CD4-positive, alpha-beta T cell treated with Interferon gamma for 1 hour (primary cell): ENCODE measurements at regions not wholly inside any gene's neighbourhood (a gene's known extent, or its start where the extent isn't known, plus 50 kb on each side); places are given as distances from the start of the nearest gene placed in this dataset.
"Not testable (repeated sequence)": the region's sequence is repeated elsewhere in the genome, so short reads cannot be mapped to it uniquely, and the experiment has no call there.

Source experiments
- DNase-seq: peaks from one replicate; pipeline ENCODE4 v3.0.0-alpha.2; 2020

DNA sequence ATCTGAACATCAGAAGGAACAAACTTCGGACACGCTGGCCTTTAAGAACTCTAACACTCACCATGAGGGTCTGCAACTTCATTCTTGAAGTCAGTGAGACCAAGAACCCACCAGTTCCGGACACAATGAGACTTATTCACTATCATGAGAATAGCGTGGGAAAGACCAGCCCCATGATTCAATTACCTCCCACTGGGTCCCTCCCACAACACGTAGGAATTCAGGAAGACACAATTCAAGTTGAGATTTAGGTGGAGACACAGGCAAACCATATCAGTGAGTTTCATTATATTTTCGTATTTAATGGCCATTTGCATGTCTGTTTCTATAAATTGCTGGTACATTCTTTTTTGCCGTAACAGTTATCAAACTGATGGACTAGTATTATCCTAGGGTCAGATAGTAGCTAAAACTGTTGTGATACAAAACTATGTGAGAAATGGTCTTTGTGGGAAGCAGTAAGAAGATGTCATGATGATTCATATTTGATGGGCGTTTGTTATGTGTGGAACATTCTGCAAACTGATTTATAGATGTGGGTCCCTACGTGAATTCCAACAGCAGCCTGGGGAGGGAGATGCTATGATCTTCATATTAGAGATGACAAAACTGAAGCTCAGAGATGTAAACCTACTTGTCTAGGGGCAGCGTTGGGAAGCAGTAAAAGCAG lies 282.4 kb upstream of the TMEM132C start:
- no peak for DNase-seq

DNA sequence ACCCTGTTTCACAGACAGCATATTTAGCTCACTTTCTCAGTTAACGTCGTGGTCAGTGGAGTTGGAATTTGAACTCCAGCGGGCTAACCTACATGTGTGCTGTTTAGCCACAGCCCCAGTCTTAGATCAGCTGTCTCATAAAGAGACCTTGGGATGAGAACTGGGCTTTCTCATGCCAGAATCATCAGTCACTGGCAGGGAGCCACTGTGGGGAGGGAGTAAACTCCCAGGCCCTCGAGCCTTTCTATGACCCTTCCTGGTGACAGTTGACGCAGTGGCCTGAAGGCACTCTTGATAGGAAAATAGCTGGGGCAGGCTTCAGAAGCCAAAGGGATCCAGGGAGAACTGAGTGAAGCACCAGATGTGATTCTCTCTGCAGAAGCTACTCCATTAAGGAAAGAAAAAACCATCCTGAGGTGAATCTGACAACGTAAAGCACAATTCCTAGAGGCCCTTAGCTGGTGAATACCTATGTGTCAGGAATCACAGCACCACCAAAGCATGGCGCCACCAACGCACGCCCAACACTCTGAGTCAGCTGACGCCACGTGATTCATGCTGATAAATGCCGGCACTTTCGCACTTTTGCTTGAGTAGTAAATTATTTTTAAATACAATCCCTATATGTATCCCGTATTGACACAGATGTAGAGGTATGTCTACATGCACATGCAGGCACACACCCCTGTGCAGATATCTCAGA lies 279.6 kb upstream of the TMEM132C start:
- no peak for DNase-seq

DNA sequence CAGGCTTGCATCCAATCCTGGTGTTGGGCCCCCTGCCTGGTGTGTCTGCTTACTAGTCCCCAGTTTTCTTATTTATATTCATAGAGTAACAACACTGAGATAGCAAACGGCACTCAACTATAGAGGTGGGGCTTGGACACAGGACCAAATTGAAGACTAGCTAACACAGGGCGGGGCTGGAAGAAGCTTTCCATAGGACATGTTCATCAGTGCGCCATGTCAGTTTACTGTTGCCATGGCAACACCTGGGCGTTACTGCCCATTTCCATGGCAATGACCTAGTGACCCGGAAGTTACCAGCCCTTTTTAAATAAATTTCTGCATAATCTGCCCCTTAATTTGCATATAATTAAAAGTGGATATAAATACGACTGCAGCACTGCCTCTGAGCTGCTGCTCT lies 275.5 kb upstream of the TMEM132C start:
- no peak for DNase-seq

DNA sequence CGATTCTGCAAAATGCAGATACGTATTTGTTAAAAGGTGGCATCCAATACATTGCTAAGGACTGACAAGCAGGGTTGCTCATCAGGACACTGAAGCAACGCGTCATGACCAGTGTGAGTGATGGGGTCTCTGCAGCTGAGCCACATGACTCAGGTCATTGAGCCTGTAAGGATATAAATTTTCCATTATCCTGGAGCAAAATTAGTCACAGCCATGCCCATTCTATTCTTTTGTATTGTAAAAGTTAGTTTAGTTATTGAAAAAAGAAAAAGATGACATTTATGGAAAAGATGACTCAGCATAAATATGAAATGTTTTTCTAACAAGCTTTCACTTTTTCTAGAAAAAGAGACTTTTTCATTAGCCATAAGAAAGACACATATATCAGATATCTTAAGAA lies 268.0 kb upstream of the TMEM132C start:
- DNase-seq, result no peak

DNA sequence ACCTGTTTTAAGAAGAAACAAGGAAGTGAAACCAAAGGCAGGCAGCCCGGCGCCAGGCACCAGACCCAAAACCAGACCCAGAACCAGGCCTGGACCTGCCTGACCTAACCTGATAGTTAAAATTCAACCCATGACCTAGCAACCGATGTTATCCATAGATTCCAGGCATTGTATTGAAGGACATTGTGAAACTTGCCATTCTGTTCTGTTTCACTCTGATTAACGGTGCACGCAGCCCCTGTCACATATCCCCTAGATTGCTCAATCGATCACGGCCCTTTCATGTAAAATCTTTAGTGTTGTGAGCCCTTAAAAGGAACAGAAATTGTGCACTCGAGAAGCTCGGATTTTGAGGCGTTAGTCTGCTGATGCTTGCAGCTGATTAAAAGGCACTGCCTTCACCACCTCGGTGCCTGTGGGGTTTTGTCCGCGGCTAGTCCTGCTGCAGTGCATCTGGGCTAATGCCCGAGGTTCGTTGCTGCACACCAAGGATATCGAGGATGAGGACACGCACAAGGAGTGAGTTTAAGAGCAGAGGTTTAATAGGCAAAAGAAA lies 262.5 kb upstream of the TMEM132C start:
- DNase-seq, result no peak

DNA sequence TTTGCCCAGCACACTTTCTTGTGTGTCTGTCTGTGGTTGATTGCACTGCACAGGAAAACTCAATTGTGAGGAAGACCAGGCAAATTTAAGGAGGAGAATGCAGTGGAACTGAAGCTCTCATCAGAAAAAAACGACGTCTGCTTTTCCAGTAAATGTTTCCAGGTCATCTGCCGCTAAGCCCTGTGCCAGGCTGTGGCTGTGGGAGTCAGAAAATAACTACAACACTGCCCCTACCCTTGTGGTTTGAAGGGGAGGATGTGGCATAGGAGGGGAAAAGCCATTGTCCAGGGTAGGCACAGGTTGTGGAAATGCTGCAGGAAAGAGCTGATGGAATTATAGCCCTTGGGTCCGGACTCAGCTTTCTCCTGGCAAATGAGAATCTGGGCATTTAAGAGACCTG lies 259.7 kb upstream of the TMEM132C start:
- DNase-seq, result no peak

DNA sequence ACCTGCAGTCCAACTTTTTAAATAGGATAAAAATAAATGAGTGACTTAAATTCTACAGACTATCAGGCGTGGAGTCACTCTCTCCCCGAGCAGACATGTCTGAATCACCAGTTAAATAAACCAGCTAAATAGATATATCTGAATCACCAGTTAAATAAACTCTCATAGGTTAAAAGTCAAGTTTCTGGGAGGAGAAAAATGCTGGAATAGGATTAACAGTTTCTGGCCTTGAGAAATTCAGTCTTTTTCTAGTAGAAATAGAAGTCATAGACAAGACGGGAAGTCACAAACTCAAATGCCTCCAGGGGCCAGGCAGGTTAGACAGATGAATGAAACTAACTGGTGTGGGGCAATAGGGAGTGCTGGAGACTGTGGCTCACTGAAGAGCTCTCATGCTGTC lies 258.6 kb upstream of the TMEM132C start:
- DNase-seq, result no peak

DNA sequence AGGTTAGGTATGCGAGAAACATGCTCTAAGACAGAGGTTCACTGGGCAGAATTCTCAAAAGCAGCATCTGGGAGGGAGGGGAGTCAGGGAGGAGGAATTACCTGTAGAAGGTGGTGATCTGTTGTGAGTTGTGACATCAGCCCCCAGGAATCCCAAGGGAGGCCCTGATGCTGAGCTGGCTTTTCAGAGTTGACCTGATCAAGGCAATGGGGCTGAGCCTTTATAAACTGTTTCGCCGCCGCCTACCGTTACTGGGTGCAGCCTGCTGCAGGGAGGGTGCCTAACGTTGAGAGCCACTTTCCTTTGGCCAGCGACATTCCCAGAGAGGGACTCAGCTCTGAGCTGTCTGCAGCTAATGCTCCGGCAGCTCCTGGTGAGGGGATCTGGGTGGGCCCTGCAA lies 257.9 kb upstream of the TMEM132C start:
- DNase-seq, result no peak

DNA sequence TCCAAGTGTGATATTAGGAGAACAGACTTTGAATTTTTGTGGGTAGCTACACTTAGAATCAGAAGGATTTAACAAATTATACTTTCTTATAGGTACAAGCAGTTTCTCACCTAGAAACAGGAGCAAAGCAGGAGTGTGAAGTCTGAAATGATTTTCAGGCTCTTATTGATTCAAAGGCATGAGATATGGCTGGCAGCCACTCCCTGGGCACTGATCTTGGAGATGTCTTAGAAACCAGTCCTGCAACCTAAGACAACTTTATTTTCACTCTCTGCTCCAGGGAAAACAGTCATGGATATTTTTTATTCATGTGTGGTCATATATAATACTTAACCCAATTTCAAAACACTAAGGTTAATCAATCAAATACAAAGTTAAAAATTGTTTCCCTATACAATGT lies 254.9 kb upstream of the TMEM132C start:
- no peak for DNase-seq

DNA sequence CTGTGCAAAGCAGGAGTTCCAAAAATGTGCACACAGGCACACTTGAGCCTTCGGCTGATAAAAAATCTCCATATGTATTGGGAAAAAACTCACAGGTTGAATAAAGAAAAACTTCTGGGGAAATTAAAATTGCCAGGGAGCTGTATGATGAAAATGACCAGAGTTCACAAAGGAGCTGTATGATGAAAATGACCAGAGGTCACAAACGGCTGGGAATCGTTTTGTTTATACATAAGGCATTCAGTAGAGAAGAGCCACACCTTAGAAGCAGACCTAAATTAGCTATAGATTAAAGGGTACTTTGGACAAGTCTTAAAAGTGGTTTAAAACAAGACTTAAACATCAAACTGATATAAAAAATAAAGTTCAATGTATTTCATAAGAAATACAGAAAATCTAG lies 251.7 kb upstream of the TMEM132C start:
- DNase-seq, result no peak

DNA sequence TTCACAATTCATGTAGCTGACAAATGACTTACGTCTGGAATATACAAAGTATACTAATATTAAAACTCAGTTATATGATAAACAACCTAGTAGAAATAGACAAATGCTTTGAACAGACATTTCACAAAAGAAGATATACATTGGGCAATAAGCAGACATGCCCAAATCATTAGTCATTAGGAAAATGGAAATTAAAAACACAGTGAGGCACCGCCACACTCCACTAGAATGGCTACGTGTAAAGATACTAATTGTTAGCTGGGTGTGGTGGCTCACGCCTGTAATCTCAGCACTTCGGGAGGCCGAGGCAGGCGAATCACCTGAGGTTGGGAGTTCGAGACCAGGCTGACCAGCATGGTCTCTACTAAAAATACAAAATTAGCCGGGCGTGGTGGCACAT lies 248.9 kb upstream of the TMEM132C start:
- no peak for DNase-seq

DNA sequence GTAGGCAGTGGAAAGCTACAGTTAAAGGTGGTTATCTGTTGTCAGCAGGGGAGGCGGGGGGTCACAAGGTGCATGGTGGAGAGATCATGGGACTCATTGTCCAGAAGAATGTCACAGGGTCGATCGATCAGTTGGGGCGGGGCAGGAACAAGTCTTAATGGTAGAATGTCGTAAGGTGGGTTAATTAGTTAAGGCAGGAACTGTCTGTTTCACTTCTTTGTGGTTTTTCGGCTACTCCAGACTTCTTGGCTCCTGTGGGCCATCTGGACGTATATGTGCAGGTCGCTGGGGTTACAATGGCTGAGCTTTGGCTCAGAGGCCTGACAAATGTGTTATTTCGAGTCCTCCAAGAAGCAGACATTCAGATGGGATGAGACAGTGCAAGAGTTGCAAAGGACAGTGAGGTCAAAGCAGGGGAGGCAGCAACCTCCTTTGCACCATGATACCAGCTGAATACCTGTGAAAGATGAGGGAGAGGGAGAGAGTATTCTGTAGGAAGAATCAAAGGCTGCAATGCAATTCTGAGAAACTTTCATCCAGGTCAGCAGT lies 246.9 kb upstream of the TMEM132C start:
- no peak for DNase-seq

DNA sequence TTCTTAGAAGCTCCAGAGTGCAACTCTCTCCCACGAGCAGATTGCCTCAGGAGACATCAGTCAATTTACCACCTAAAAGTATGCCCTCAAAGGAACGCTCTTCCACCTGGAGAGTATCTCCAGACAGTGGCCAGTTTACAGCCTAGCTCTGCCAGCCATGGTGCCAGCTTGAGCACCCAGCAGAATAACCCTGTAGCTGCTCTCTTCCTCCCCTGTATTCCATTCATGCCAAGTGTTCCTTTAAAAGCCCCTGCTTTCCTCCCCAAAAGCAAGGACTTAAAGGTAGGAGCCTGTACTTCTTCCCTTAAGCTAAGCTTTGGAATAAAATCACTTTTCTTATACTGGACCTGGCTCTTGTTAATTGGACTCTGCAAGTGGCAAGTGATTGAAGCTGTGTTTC lies 245.4 kb upstream of the TMEM132C start:
- DNase-seq, result no peak

DNA sequence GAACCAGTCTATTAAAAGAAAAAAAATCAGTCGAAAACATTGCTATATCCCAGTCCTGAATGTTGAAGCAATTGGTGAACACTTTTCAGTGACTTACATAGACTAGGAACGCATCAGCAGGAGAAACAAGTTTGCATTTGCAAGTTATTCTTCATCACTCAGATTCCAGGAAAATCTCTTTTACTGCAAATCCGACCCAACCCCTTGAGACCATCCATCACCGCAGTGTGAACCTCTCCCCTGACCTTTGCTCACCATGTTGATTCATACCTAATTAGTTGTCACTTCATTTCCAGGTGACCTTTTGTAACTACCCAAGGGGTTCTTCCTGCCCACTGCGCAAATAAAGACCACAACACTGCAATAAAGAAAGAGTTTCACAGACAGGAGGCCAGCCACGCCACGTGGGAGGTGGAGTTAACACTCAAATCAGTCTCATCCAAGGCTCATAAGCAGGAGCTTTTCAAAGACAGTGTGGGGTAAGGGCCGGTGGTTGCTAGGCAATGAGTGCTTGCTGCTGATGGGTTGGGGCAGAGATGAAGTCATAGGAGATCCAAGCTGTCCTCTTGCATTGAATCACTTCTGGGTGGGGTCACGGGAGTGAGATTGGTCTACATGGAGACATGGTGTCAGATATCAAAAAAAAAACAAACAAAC lies 241.3 kb upstream of the TMEM132C start:
- DNase-seq, result no peak

DNA sequence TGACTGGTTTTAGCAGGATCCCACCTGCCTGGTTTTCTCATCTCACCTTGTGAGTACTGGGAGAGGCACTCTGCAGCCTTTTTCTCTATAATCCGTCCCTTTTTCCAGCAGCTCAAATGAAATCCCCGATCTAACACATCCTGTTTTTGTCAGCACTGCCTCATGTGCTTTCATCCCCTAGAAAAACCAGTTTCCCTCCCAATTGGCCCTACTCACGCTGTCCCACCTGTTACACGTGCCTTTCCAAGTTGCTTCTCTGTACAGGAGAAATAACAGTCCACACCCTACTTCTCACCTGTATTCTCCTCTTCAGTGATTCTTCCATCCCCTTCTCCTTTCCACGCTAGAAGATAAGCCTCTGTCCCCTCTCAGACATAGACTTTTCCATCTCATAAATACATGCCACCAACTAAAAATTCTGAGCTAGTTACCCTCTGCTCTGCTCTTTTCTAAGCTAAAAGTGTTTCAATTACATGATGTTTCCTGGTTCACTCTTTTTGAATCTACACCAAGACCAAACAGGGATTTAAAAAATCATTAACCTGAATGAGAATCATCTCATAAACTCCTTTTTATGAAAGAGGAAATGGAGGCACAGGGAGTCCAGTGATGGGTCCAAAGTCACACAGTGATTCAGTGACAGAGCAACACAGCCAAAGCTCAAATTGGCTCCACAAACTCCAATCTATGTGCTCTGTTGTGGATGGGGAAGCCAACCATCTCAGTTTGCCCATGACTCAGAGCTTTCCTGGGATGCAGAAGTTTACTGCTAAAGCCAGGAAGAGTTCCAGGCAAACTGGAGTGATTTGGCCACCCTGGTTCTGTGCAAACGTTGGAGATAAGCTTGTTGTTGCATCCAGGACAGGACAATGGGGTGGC lies 240.0 kb upstream of the TMEM132C start:
- no peak for DNase-seq

DNA sequence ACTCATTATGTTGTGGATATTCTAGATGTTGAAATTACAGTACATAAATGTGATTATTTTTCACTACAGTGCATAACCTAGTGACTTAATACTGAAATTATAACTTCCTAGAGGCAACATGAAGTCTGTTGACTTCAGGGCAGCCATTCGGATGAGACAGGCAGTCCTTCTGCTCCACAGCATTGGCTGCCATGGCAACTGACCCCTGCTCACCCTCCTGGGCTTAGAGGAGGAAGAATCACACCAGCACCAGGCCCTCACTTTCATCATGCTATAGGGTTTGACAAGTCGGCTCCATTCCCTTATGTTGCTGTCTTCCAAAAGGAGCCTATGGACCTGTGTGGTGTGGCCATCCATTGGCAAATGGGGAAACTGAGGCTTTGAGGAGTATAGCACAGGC lies 233.5 kb upstream of the TMEM132C start:
- no peak for DNase-seq

DNA sequence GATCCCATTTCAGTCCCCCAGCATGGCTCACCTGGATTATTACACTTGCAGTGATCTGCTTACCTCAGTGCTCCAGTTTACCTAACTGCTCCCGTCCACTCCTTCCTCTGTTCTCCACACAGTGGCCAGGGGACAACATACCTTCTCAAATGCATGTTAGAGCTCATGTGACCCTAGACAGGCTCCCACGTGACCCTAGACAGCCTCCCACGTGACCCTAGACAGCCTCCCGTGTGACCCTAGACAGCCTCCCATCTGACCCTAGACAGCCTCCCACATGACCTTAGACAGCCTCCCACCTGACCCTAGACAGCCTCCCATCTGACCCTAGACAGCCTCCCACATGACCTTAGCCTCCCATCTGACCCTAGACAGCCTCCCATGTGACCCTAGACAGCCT lies 226.0 kb upstream of the TMEM132C start:
- DNase-seq, result no peak

DNA sequence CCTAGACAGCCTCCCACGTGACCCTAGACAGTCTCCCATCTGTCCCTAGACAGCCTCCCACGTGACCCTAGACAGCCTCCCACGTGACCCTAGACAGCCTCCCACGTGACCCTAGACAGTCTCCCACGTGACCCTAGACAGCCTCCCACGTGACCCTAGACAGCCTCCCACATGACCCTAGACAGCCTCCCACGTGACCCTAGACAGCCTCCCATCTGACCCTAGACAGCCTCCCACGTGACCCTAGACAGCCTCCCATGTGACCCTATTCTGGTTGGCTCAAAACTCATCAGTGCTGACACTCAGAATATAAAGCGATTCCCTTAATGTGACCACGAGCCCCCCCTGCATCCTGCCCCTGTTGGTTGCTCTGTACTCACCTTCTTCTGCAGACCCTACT lies 224.7 kb upstream of the TMEM132C start:
- not testable (repeated sequence) for DNase-seq

DNA sequence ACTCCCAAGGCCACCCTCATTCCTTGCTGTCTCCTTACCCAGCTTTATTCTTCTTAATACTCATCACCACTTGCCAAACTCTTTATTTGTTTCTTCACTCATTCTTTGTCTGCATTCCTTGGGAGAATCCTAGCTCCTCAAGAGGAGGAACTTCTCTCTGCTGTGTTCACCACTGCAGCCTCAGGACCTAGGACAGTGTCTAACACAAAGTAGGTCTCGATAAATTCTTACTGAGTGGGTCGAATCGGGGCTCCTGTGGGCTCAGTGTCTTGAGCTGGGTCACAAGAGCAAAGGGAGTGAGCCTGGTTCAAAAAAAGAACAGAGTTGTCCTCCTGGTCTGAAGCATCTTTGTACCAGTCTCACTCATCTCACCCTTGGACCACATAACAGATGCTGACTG lies 224.1 kb upstream of the TMEM132C start:
- no peak for DNase-seq

DNA sequence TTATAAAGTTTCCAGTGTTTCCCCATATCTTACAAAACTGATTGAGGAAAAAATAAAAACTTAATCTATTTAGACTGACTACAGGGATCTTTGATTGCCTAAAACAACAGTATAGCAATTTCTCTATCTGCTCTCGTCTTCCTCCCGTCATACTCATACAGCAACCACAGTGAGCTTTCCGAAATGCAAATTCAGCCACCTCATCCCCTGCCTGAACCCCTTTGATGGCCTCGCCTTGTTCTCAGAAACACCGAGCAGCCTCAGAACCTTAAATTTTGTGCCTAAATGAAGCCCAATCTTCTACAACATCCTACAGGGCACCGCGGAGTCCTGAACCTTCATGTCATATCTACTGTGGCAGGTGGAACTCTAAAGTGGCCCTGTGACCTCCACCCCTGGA lies 223.7 kb upstream of the TMEM132C start:
- DNase-seq, result no peak

DNA sequence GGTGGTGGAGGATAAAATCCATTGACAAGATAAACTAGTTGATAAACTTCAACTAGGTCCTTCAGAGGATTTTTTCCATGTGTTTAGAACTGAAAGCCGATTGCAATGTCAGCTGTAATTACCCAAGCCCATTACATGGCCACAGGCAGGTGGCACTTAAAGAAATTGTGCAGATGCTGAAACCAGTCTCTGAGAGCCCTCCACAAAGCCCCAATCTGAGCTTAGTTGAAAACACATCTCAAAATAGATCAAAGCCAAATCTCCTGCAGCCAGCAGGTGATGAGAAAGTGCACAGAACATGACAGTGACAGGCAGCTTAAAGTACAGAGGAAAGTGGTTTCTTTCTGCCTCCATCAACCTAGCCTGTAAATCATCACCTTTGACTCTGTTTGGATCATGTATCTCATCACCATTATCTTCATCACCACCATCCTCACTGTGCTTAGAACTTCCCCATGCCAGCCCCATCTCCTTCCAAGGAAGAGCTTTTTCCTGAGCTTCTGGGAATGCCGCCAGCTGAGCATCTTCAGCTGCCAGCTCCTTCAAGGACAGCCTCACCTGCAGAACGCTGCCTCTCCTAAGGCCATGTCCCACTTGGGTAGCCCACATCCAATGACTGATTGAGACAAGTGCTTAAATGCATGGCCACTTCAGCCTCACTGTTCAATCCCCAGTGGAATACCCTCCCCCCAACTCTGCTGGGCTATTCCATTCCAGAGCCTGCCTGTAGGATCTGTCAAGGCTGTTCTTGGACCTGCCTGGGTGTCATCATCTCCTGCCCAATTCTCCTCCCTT lies 219.5 kb upstream of the TMEM132C start:
- DNase-seq, result no peak

DNA sequence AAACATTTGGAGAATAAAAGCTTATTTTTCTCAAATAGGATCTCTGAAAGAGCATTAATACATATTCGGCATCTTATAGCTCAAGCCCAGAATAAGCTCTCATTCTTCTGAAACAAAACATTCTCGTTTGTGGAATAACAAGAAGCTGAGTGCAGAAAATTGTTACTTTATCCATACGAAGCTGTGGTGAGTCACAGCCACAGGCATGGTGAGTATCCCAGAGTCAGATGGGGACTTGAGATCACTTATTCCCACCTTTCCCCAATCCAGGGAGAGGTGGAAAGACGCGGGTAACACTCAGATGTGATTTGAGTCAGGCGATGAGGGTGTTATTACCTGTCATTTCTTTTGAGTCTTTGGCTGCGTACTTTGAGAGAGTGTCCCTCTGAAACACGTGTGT lies 214.6 kb upstream of the TMEM132C start:
- DNase-seq, result no peak
